ENCODE measurements at regions not wholly inside any gene's neighbourhood (a gene's known extent, or its start where the extent isn't known, plus 50 kb on each side); places are given as distances from the start of the nearest gene placed in this dataset.

GRCh38 chr18:30455741-30456140 is 586.8 kb downstream of the DSC3 start:
- no peak for TF ChIP-seq CTCF (conservative IDR thresholded peaks at IDR 0.05; ENCODE audit: low read length)
- no peak for TF ChIP-seq EZH2phosphoT487 (IDR thresholded peaks at IDR 0.05; ENCODE audit: borderline replicate concordance)
- H3K79me2 ChIP-seq (ENCODE audit: insufficient read depth, low read length): no peaks in the 10 kb centered on the region
- H4K20me1 ChIP-seq (ENCODE audit: insufficient read depth, low read length, poor library complexity, severe bottlenecking): no peaks in the 10 kb centered on the region
- H3K9me3 ChIP-seq (ENCODE audit: insufficient read depth, low read depth, low read length): no peaks in the 10 kb centered on the region
- H3K9me2 ChIP-seq (replicated peaks; ENCODE audit: low read depth, low read length): no peaks in the 10 kb centered on the region
- no peak overlapping the region for H3K4me2 ChIP-seq (ENCODE audit: low read depth, low read length, poor library complexity, severe bottlenecking)
- H3K27me3 ChIP-seq (ENCODE audit: insufficient read depth, low read length, poor library complexity, severe bottlenecking): no peaks in the 10 kb centered on the region
- H2AFZ ChIP-seq (ENCODE audit: low read length): no peak overlapping the region
- no peaks in the 10 kb centered on the region for H3K36me3 ChIP-seq (ENCODE audit: insufficient read depth, low read length)
- no peak overlapping the region for H3K9ac ChIP-seq (ENCODE audit: low read depth, low read length, poor library complexity, severe bottlenecking)
- no peaks in the 10 kb centered on the region for H3F3A ChIP-seq (ENCODE audit: low read depth)
- H3K4me1 ChIP-seq (ENCODE audit: insufficient read depth, low read length, poor library complexity, severe bottlenecking): no peaks in the 10 kb centered on the region
- H3K4me3 ChIP-seq (ENCODE audit: low read length, poor library complexity, severe bottlenecking): no peak overlapping the region

DNA sequence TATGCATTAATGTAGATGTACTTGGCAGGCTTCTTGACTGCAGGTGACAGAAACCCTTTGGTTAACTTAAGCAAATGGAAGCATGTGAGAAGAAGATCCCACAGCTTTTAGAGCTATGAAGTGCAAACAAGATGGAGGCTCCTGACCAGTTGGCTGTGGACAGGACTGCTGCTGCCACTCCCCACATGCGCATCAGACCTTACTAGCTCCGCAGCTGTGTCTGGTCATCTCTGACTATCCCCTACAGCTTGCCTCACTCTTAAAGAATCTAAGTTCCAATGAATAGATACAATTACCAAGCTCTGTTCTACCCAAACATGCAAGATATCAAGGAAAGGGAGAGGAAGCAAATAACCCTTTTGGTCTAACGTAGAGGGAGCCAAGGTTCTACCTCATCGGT is 587.6 kb downstream of the DSC3 start:
- H3K4me2 ChIP-seq (ENCODE audit: low read depth, low read length, poor library complexity, severe bottlenecking): no peak overlapping the region
- no peaks in the 10 kb centered on the region for H3K4me1 ChIP-seq (ENCODE audit: insufficient read depth, low read length, poor library complexity, severe bottlenecking)
- no peaks in the 10 kb centered on the region for H3F3A ChIP-seq (ENCODE audit: low read depth)
- no peaks in the 10 kb centered on the region for H3K9me2 ChIP-seq (replicated peaks; ENCODE audit: low read depth, low read length)
- TF ChIP-seq EZH2phosphoT487 (IDR thresholded peaks at IDR 0.05; ENCODE audit: borderline replicate concordance) (no peak), CTCF (conservative IDR thresholded peaks at IDR 0.05; ENCODE audit: low read length) (no peak)
- H3K4me3 ChIP-seq (ENCODE audit: low read length, poor library complexity, severe bottlenecking): no peak overlapping the region
- H3K79me2 ChIP-seq (ENCODE audit: insufficient read depth, low read length): no peaks in the 10 kb centered on the region
- H3K27me3 ChIP-seq (ENCODE audit: insufficient read depth, low read length, poor library complexity, severe bottlenecking): no peaks in the 10 kb centered on the region
- H3K36me3 ChIP-seq (ENCODE audit: insufficient read depth, low read length): no peaks in the 10 kb centered on the region
- no peaks in the 10 kb centered on the region for H4K20me1 ChIP-seq (ENCODE audit: insufficient read depth, low read length, poor library complexity, severe bottlenecking)
- no peak overlapping the region for H3K9ac ChIP-seq (ENCODE audit: low read depth, low read length, poor library complexity, severe bottlenecking)
- no peak overlapping the region for H2AFZ ChIP-seq (ENCODE audit: low read length)
- H3K9me3 ChIP-seq (ENCODE audit: insufficient read depth, low read depth, low read length): no peaks in the 10 kb centered on the region

DNA sequence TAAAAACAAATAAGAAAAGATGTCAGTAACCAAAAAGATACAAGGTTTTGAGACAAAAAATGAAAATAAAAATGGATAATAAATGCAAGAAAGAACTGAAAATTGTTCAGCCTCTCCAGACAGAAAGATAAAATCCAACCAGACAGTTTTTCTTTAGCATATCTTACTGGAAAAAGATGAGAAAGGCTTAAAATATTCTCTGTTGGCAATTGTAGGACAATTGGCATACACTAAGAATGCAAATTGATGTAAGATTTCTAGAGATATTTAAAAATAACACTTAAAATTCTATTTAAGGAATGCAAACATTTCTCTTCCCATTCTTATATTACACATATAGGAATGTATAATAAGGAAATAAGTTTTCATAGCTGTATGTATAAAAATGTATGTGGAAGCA is 590.6 kb downstream of the DSC3 start:
- Histone ChIP-seq H3K36me3 (ENCODE audit: insufficient read depth, low read length) (no peaks in the 10 kb centered on the region), H4K20me1 (ENCODE audit: insufficient read depth, low read length, poor library complexity, severe bottlenecking) (no peaks in the 10 kb centered on the region)
- TF ChIP-seq EZH2phosphoT487 (IDR thresholded peaks at IDR 0.05; ENCODE audit: borderline replicate concordance) (no peak), CTCF (conservative IDR thresholded peaks at IDR 0.05; ENCODE audit: low read length) (no peak)

More for the DNA sequence above, 590.6 kb downstream of the DSC3 start:
- Histone ChIP-seq H3K9me3 (ENCODE audit: insufficient read depth, low read depth, low read length) (no peaks in the 10 kb centered on the region), H3K27me3 (ENCODE audit: insufficient read depth, low read length, poor library complexity, severe bottlenecking) (no peaks in the 10 kb centered on the region), H3F3A (ENCODE audit: low read depth) (no peaks in the 10 kb centered on the region), H3K4me2 (ENCODE audit: low read depth, low read length, poor library complexity, severe bottlenecking) (no peak overlapping the region), H3K9me2 (replicated peaks; ENCODE audit: low read depth, low read length) (no peaks in the 10 kb centered on the region), H3K4me1 (ENCODE audit: insufficient read depth, low read length, poor library complexity, severe bottlenecking) (no peaks in the 10 kb centered on the region), H2AFZ (ENCODE audit: low read length) (no peak overlapping the region), H3K79me2 (ENCODE audit: insufficient read depth, low read length) (no peaks in the 10 kb centered on the region), H3K9ac (ENCODE audit: low read depth, low read length, poor library complexity, severe bottlenecking) (no peak overlapping the region), H3K4me3 (ENCODE audit: low read length, poor library complexity, severe bottlenecking) (no peak overlapping the region)
